Neural crest cell (in vitro differentiated cells): ENCODE measurements at regions not wholly inside any gene's neighbourhood (a gene's known extent, or its start where the extent isn't known, plus 50 kb on each side); places are given as distances from the start of the nearest gene placed in this dataset.

Experiments used
- DNase-seq: peaks from one replicate; pipeline ENCODE4 v3.0.0; 2021; ENCODE audit warnings: low read depth, mixed read lengths, low spot score
- H3K27ac Mint-ChIP-seq: one replicate; pipeline ENCODE4 v1.8.0; 2021; ENCODE audit warnings: mild to moderate bottlenecking, mixed read lengths; ENCODE audit not compliant: unreplicated experiment
- H3K27me3 Mint-ChIP-seq: 2 replicates; pipeline ENCODE4 v1.8.0; 2021; ENCODE audit warnings: low read depth, mild to moderate bottlenecking, mixed read lengths
- H3K36me3 Mint-ChIP-seq: 2 replicates; pipeline ENCODE4 v1.8.0; 2021; ENCODE audit warnings: low read depth, mild to moderate bottlenecking, mixed read lengths
- H3K4me1 Mint-ChIP-seq: 2 replicates; pipeline ENCODE4 v1.8.0; 2021; ENCODE audit warnings: mixed read lengths
- H3K4me3 Mint-ChIP-seq: one replicate; pipeline ENCODE4 v1.8.0; 2021; ENCODE audit warnings: mild to moderate bottlenecking, mixed read lengths
- H3K9me3 Mint-ChIP-seq: 2 replicates; pipeline ENCODE4 v1.8.0; 2021; ENCODE audit warnings: mixed read lengths
- TF ChIP-seq, protein P1 (sequence below): fragments of 200-600 bp; sonication (generic); conservative IDR thresholded peaks from 2 replicates; pipeline ENCODE4 v1.5.0; 2021; ENCODE audit warnings: antibody characterized with exemption, mild to moderate bottlenecking

DNA sequence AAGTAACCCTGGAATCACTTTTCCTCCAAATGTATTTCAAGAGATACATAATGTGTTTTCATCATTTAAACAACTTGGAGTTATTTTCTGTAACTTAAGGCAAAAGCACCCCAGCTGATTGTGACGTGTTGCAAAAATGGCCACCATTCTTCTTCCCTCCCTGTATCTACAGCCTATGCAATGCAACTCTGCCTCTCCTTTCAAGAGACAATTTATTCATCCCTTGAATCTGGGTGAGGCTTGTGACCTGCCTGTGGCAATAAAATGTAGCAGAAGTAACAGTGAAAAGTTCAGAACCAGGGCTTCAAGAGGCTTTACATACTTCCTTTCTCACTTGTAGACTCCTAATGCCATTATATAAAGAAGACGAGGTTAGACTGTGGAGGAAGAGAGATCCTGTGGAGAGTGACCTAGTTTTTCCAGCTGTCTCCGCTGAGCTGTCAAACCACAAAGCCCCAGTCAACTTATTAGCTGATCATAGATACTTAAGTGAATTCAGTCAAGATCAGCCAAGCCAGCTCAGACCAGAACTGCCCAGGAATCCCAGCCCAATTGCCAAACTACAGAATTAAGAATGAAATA, 81.0 kb upstream of the KLF3 start:
- no peaks in the 10 kb centered on the region for H3K36me3 Mint-ChIP-seq
- H3K27me3 Mint-ChIP-seq = no peaks in the 10 kb centered on the region
- TF ChIP-seq, protein P1, sequence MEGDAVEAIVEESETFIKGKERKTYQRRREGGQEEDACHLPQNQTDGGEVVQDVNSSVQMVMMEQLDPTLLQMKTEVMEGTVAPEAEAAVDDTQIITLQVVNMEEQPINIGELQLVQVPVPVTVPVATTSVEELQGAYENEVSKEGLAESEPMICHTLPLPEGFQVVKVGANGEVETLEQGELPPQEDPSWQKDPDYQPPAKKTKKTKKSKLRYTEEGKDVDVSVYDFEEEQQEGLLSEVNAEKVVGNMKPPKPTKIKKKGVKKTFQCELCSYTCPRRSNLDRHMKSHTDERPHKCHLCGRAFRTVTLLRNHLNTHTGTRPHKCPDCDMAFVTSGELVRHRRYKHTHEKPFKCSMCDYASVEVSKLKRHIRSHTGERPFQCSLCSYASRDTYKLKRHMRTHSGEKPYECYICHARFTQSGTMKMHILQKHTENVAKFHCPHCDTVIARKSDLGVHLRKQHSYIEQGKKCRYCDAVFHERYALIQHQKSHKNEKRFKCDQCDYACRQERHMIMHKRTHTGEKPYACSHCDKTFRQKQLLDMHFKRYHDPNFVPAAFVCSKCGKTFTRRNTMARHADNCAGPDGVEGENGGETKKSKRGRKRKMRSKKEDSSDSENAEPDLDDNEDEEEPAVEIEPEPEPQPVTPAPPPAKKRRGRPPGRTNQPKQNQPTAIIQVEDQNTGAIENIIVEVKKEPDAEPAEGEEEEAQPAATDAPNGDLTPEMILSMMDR = no peak
- no peak overlapping the region for H3K4me3 Mint-ChIP-seq
- DNase-seq = no peak
- peaks cover 3% of the 10 kb centered on the region for H3K9me3 Mint-ChIP-seq
- H3K27ac Mint-ChIP-seq = no peak overlapping the region
- peaks cover 5% of the 10 kb centered on the region for H3K4me1 Mint-ChIP-seq

DNA sequence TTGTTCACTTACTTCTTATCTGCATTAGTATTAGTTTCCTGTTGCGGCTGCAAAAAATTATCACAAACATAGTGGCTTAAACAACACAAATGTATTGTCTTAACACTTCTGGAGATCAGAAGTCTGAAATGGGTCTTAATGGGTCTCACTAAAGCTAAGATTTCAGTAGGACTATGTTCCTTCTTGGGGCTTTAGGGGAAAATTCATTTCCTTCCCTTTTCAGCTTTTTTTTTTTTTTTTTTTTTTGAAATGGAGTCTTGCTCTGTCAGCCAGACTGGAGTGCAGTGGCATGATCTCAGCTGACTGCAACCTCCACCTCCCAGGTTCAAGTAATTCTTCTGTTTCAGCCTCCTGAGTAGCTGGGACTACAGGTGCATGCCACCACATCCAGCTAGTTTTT, 78.1 kb upstream of the KLF3 start:
- Mint-ChIP-seq H3K27ac (no peak overlapping the region), H3K27me3 (no peaks in the 10 kb centered on the region), H3K9me3 (peaks cover 12% of the 10 kb centered on the region), H3K4me3 (no peak overlapping the region), H3K36me3 (no peaks in the 10 kb centered on the region), H3K4me1 (peaks cover 14% of the 10 kb centered on the region)
- TF ChIP-seq, protein P1 = no peak
- DNase-seq = no peak

DNA sequence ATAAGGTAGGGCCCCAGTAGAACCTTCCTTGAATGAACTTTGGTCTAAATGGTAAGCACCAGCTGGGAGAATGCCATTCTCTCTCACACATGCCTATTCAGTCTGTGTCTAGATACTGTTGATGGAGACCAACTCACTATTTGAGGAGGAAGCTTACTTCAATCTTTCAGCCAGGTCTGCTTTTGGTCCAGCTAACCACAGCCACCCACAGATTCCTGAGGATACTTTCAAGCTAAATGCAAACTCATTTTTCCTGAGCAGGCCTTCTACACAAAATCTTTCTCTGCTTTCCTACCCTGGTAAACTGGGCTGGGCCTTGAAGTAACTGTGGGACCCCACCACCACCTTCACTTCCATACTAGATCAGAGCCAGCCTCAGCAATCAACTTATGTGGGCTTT, 76.9 kb upstream of the KLF3 start:
- H3K27ac Mint-ChIP-seq = peak overlapping the region; percentile 53
- no peak overlapping the region for H3K4me3 Mint-ChIP-seq
- H3K36me3 Mint-ChIP-seq = no peaks in the 10 kb centered on the region
- H3K9me3 Mint-ChIP-seq = peaks cover 12% of the 10 kb centered on the region
- TF ChIP-seq, protein P1 = no peak
- no peaks in the 10 kb centered on the region for H3K27me3 Mint-ChIP-seq
- peaks cover 9% of the 10 kb centered on the region for H3K4me1 Mint-ChIP-seq
- DNase-seq = no peak

DNA sequence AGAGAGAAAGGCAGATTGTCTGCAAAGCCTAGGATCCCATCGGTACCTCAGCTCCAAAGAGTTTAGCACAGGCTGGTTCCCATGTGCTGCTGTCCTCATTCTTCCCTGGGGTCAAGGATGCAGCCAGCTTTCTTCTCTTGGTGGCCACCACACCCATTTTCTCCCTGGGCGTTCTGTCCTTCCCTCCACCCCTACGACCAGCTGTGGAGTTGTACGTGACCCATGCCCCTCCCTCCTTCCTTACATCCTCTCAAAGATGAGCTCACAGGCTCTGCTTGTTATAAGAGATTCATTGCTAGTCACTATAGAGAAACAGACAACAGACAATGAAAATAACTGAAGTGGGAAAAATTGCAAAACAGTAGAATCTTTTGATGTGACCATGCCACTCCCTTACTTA, 74.0 kb upstream of the KLF3 start:
- H3K27ac Mint-ChIP-seq = peak overlapping the region; percentile 47
- DNase-seq = no peak
- TF ChIP-seq, protein P1 = no peak
- H3K27me3 Mint-ChIP-seq = no peaks in the 10 kb centered on the region
- H3K36me3 Mint-ChIP-seq = no peaks in the 10 kb centered on the region
- peaks cover 9% of the 10 kb centered on the region for H3K4me1 Mint-ChIP-seq
- H3K4me3 Mint-ChIP-seq = no peak overlapping the region
- peaks cover 14% of the 10 kb centered on the region for H3K9me3 Mint-ChIP-seq

DNA sequence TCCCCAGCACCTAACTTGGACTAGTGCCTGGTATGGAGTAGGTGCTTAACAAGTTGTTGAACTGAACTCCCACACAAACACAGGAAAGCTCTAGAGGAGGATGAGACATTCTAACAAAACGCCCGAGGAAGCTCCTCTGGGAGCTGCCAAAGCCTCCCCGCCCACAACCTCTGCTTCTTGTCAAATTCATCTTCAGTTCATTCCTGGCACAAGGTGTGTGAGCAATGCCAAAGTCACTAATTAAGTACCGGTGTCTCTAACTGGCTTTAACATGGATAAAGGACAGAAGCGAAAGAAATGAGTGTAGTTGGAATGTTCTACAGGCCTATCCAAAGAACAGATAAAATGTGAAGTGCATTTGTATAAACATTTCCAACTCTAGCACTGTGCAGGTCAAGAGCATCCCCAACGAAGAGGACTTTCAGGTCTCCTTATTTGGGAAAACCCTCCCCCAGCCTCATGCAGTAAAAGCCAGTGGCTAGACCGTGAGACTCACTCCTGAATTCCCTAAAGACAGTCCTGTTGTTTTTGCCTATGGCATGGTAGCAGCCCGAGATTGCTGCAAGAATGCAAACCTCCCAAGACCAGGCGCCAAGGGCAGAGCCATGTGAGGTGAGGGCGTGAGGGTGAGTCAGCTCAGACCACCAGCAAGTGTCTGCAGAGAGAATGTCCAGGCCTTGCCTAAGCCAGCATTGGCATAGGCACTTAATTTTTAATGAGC, 72.2 kb upstream of the KLF3 start:
- Mint-ChIP-seq H3K27ac (no peak overlapping the region), H3K9me3 (peaks cover 12% of the 10 kb centered on the region), H3K27me3 (no peaks in the 10 kb centered on the region), H3K36me3 (no peaks in the 10 kb centered on the region), H3K4me3 (no peak overlapping the region), H3K4me1 (peaks cover 9% of the 10 kb centered on the region)
- DNase-seq = no peak
- TF ChIP-seq, protein P1 = no peak
